HEK293T (cell line): ENCODE measurements at regions not wholly inside any gene's neighbourhood (a gene's known extent, or its start where the extent isn't known, plus 50 kb on each side); places are given as distances from the start of the nearest gene placed in this dataset.

Experiments
- CTCF ChIA-PET: fragments of 350-600 bp; formaldehyde crosslinking; extraction: SDS; loops from one replicate; lab custom pipeline; 2021; ENCODE audit warnings: antibody characterized with exemption, inconsistent platforms; lab: Yijun Ruan, JAX
- POLR2A ChIA-PET: fragments of 350-600 bp; formaldehyde crosslinking; extraction: SDS; loops from one replicate; lab custom pipeline; 2020; ENCODE audit warnings: antibody characterized with exemption, inconsistent platforms; lab: Yijun Ruan, JAX
- DNase-seq: peaks from one replicate; pipeline ENCODE4 v3.0.0; 2012; ENCODE audit warnings: mixed read lengths; ENCODE audit errors: extremely low spot score
- ARNT ChIP-seq: fragments of 450-650 bp; IDR thresholded peaks from 2 replicates; pipeline ENCODE4 v1.6.1; 2017; ENCODE audit warnings: mild to moderate bottlenecking
- BHLHE40 ChIP-seq: fragments of 450-650 bp; IDR thresholded peaks from 2 replicates; pipeline ENCODE4 v1.6.1; 2016; ENCODE audit warnings: mild to moderate bottlenecking, moderate library complexity, borderline replicate concordance
- CTBP1 ChIP-seq: fragments of 450-650 bp; IDR thresholded peaks from 2 replicates; pipeline ENCODE4 v1.6.1; 2016; ENCODE audit warnings: borderline replicate concordance
- ELF4 ChIP-seq: fragments of 450-650 bp; IDR thresholded peaks from 2 replicates; pipeline ENCODE4 v1.6.1; 2017; ENCODE audit warnings: antibody characterized with exemption
- FOXA1 ChIP-seq: fragments of 450-650 bp; IDR thresholded peaks from 2 replicates; pipeline ENCODE4 v1.6.1; 2016; ENCODE audit warnings: mild to moderate bottlenecking
- FOXK2 ChIP-seq: fragments of 450-650 bp; IDR thresholded peaks from 2 replicates; pipeline ENCODE4 v1.6.1; 2016; ENCODE audit warnings: mild to moderate bottlenecking
- FOXM1 ChIP-seq: fragments of 450-650 bp; IDR thresholded peaks from 2 replicates; pipeline ENCODE4 v1.6.1; 2017; ENCODE audit warnings: mild to moderate bottlenecking, borderline replicate concordance
- HDGF ChIP-seq: fragments of 450-650 bp; IDR thresholded peaks from 2 replicates; pipeline ENCODE4 v1.6.1; 2017; ENCODE audit warnings: antibody characterized with exemption, borderline replicate concordance
- L3MBTL2 ChIP-seq: fragments of 450-650 bp; conservative IDR thresholded peaks from 2 replicates; pipeline ENCODE4 v1.6.1; 2016; ENCODE audit warnings: mild to moderate bottlenecking
- LEF1 ChIP-seq: fragments of 450-650 bp; IDR thresholded peaks from 2 replicates; pipeline ENCODE4 v1.6.1; 2017; ENCODE audit warnings: mild to moderate bottlenecking, borderline replicate concordance
- NFRKB ChIP-seq: fragments of 450-650 bp; IDR thresholded peaks from 2 replicates; pipeline ENCODE4 v1.6.1; 2016; ENCODE audit warnings: mild to moderate bottlenecking, moderate library complexity
- PKNOX1 ChIP-seq: fragments of 450-650 bp; IDR thresholded peaks from 2 replicates; pipeline ENCODE4 v1.6.1; 2016
- SP1 ChIP-seq: fragments of 450-650 bp; IDR thresholded peaks from 2 replicates; pipeline ENCODE4 v1.6.1; 2017
- SUZ12 ChIP-seq: fragments of 450-650 bp; IDR thresholded peaks from 2 replicates; pipeline ENCODE4 v1.6.1; 2016; ENCODE audit warnings: mild to moderate bottlenecking
- TARDBP ChIP-seq: fragments of 450-650 bp; IDR thresholded peaks from 2 replicates; pipeline ENCODE4 v1.6.1; 2016
- ZNF384 ChIP-seq: fragments of 450-650 bp; IDR thresholded peaks from 2 replicates; pipeline ENCODE4 v1.6.1; 2016

DNA sequence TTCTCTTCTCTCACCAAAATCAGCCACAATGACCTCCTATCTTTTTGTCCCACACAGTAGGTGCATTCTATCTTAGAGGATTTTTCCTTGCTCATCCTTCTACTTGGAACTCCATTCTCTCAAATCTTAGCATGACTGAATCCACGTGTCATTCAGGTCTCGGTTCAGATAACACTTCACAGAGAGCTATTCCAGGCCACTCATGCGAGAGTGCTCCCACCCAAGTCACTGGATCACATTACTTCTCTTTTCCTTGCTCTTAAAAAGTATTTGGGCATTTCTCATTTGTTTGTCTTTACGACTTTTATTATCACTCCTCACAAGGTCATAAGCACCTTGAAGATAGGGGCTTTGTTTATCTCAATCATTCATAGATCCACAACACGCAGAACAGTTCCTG, 647.5 kb upstream of the TENM3 start:
- ChIA-PET CTCF (interaction anchor here (0.7 kb wide), 1 partner anchor 1178 kb away, joined by 3 read pairs; no protein-coding TSS in a partner anchor), POLR2A (no interaction called here)
- no peak for DNase-seq
- no peak for TF ChIP-seq LEF1
- TF ChIP-seq ELF4, result no peak
- TF ChIP-seq BHLHE40, result no peak
- TF ChIP-seq ARNT, result no peak
- TF ChIP-seq FOXM1, result no peak
- no peak for TF ChIP-seq CTBP1
- TF ChIP-seq L3MBTL2, result no peak
- no peak for TF ChIP-seq TARDBP
- no peak for TF ChIP-seq FOXK2
- no peak for TF ChIP-seq PKNOX1
- no peak for TF ChIP-seq NFRKB
- TF ChIP-seq HDGF, result no peak
- TF ChIP-seq FOXA1, result no peak
- TF ChIP-seq SUZ12, result no peak
- TF ChIP-seq ZNF384, result no peak
- TF ChIP-seq SP1, result no peak

DNA sequence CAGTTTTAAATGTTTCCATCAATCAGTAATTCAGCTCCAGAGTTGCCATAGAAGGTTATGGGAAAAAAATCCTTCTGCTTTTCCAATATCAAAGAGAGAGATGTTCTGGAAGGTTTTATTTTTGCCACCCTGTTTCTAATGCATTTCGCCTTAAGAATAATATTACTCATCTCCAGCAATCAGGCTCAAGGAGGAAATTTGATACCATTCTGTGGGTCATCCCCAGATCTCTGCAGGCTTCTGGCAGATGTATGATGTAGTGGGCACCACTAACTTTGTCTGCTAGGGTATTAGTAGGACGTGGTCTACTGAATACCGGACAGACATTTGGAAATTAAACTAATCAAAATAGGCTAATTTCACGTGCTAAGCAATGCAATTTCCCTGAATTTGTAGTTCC, 645.4 kb upstream of the TENM3 start:
- CTCF ChIA-PET, result no interaction called here
- no peak for TF ChIP-seq SUZ12
- no peak for TF ChIP-seq ELF4
- TF ChIP-seq SP1, result no peak
- TF ChIP-seq HDGF, result no peak
- TF ChIP-seq CTBP1, result no peak
- TF ChIP-seq ZNF384, result no peak
- TF ChIP-seq NFRKB, result no peak
- no peak for TF ChIP-seq FOXA1
- no peak for TF ChIP-seq ARNT
- no peak for TF ChIP-seq TARDBP
- TF ChIP-seq BHLHE40, result no peak
- TF ChIP-seq FOXK2, result no peak
- TF ChIP-seq FOXM1, result no peak
- no peak for TF ChIP-seq L3MBTL2
- no peak for TF ChIP-seq LEF1
- no peak for TF ChIP-seq PKNOX1
- POLR2A ChIA-PET, result no interaction called here
- DNase-seq, result no peak

GRCh38 chr4:181599134-181599533, 644.1 kb upstream of the TENM3 start:
- TF ChIP-seq PKNOX1 (no peak), TARDBP (no peak), FOXM1 (no peak), FOXK2 (no peak), L3MBTL2 (no peak), NFRKB (no peak), HDGF (no peak), ARNT (no peak), FOXA1 (no peak), BHLHE40 (no peak), SP1 (no peak), CTBP1 (no peak), ZNF384 (no peak), SUZ12 (no peak)
- DNase-seq, result no peak
- ChIA-PET POLR2A (interaction anchor here (0.8 kb wide), 1 partner anchor 88 kb away, joined by 3 read pairs; no protein-coding TSS in a partner anchor), CTCF (interaction anchor here (0.7 kb wide), 1 partner anchor 522 kb away, joined by 5 read pairs; no protein-coding TSS in a partner anchor)

DNA sequence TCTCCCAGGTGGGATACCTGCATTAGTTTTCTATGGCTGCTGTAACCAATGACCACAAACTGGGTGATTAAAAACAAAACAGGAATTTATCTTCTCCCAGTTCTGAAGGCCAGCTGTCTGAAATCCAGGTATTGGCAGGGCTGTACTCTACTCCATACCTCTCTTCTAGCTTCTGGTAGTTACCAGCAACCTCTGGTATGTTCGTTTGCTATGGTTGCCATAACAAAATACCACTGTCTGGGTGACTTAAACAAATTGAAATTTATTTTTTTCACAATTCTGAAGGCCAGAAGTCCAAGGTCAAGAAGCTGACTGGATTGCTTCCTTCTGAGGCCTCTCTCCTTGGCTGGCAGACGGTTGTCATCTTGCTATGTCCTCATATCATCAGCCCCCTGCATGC, 642.1 kb upstream of the TENM3 start:
- TF ChIP-seq FOXK2 (no peak), FOXM1 (no peak), PKNOX1 (no peak), LEF1 (no peak), FOXA1 (no peak), L3MBTL2 (no peak), CTBP1 (no peak), ZNF384 (no peak)
- DNase-seq, result no peak
- ChIA-PET POLR2A (no interaction called here), CTCF (interaction anchor here (0.7 kb wide), 1 partner anchor 97 kb away, joined by 3 read pairs; no protein-coding TSS in a partner anchor)

GRCh38 chr4:181604546-181604945, 638.7 kb upstream of the TENM3 start:
- ChIA-PET CTCF (no interaction called here), POLR2A (no interaction called here)
- no peak for TF ChIP-seq SP1
- no peak for TF ChIP-seq NFRKB
- TF ChIP-seq FOXK2, result no peak
- no peak for TF ChIP-seq CTBP1
- no peak for TF ChIP-seq HDGF
- no peak for TF ChIP-seq LEF1
- no peak for TF ChIP-seq ELF4
- TF ChIP-seq SUZ12, result no peak
- TF ChIP-seq ZNF384, result no peak
- TF ChIP-seq ARNT, result no peak
- TF ChIP-seq FOXM1, result no peak
- TF ChIP-seq BHLHE40, result no peak
- TF ChIP-seq L3MBTL2, result no peak
- no peak for TF ChIP-seq PKNOX1
- TF ChIP-seq TARDBP, result no peak
- no peak for TF ChIP-seq FOXA1
- DNase-seq, result no peak
